Fibroblast of lung (primary cell): ENCODE measurements at regions not wholly inside any gene's neighbourhood (a gene's known extent, or its start where the extent isn't known, plus 50 kb on each side); places are given as distances from the start of the nearest gene placed in this dataset.

Experiments used
- DNase-seq, 2 donors: peaks; one replicate each; pipeline versions ENCODE4 v3.0.0 to v3.0.0-alpha.2; 2010; ENCODE audit warnings: low read depth in 2 of 2
- H2AFZ ChIP-seq: 2 replicates; pipeline ENCODE4 v1.5.1; 2012; ENCODE audit warnings: low read length, control low read depth, inconsistent platforms
- H3K27ac ChIP-seq: 2 replicates; pipeline ENCODE4 v1.5.1; 2011; ENCODE audit warnings: low read length, control low read depth; ENCODE audit not compliant: insufficient read depth
- H3K27me3 ChIP-seq: 2 replicates; pipeline ENCODE4 v1.5.1; 2011; ENCODE audit warnings: mild to moderate bottlenecking, low read length; ENCODE audit not compliant: control insufficient read depth, insufficient read depth
- H3K36me3 ChIP-seq: 2 replicates; pipeline ENCODE4 v1.5.1; 2011; ENCODE audit warnings: low read length; ENCODE audit not compliant: control insufficient read depth, insufficient read depth
- H3K4me1 ChIP-seq: 2 replicates; pipeline ENCODE4 v1.5.1; 2011; ENCODE audit warnings: low read length; ENCODE audit not compliant: control insufficient read depth, insufficient read depth; ENCODE audit errors: extremely low read depth
- H3K4me2 ChIP-seq: 2 replicates; pipeline ENCODE4 v1.5.1; 2011; ENCODE audit warnings: low read length, control low read depth; ENCODE audit not compliant: insufficient read depth; ENCODE audit errors: extremely low read depth
- H3K4me3 ChIP-seq, 4 experiments: fragments of 200-600 bp in 1 of 4; sonication (generic) in 1 of 4; replicated peaks in 1 of 4; 2 replicates each; pipeline ENCODE4 v1.5.1; 2011 to 2016; ENCODE audit warnings: low read length in 4 of 4, low read depth in 3 of 4, mild to moderate bottlenecking in 3 of 4, control low read depth in 2 of 4, inconsistent platforms in 1 of 4, mixed read lengths in 1 of 4; ENCODE audit not compliant: insufficient read depth in 1 of 4; ENCODE audit errors: control extremely low read depth in 1 of 4
- H3K79me2 ChIP-seq: 2 replicates; pipeline ENCODE4 v1.5.1; 2012; ENCODE audit warnings: mild to moderate bottlenecking, low read length, inconsistent platforms; ENCODE audit not compliant: control insufficient read depth, insufficient read depth
- H3K9ac ChIP-seq: 2 replicates; pipeline ENCODE4 v1.5.1; 2011; ENCODE audit warnings: mild to moderate bottlenecking, low read length, control low read depth; ENCODE audit not compliant: insufficient read depth
- H3K9me3 ChIP-seq: 2 replicates; pipeline ENCODE4 v1.5.1; 2012; ENCODE audit warnings: low read depth, low read length; ENCODE audit not compliant: control insufficient read depth, insufficient read depth
- H4K20me1 ChIP-seq: 2 replicates; pipeline ENCODE4 v1.5.1; 2011; ENCODE audit warnings: low read length; ENCODE audit not compliant: control insufficient read depth, insufficient read depth; ENCODE audit errors: extremely low read depth
- EZH2 ChIP-seq: IDR thresholded peaks from 2 replicates; pipeline ENCODE4 v1.5.1; 2012; ENCODE audit warnings: low read length, control low read depth, mild to moderate bottlenecking; ENCODE audit errors: missing control alignments
- TF ChIP-seq, protein P1 (sequence below), 2 donors: IDR thresholded peaks in 1 of 2; conservative IDR thresholded peaks in 1 of 2; 1 replicate in 1 of 2; 2 replicates in 1 of 2; pipeline ENCODE4 v1.5.1; 2011 to 2012; ENCODE audit warnings: low read length in 2 of 2, control low read depth in 1 of 2, inconsistent platforms in 1 of 2, low read depth in 1 of 2, mild to moderate bottlenecking in 1 of 2

DNA sequence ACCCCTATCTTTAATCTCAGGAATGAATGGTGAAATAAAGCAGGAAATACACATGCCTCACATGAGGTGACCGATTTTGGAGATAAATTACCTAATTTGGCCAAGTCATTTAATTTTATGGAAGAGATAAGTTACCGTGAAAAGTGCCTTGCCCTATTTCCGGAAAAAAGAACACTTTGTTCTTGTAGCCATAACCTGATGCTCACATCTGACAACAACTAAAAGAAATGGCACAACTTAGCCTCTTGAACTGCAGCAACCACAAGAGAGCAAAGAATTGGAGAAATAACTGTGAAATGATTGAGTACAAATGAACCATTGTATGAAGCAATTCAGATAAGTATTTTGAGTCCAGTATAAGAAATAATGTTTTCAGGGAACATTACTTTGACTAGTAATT is 628.1 kb upstream of the TYRP1 start:
- TF ChIP-seq EZH2, result no peak
- Histone ChIP-seq H3K36me3 (no peaks in the 10 kb centered on the region), H3K27ac (no peak overlapping the region), H3K27me3 (no peaks in the 10 kb centered on the region), H4K20me1 (no peaks in the 10 kb centered on the region), H3K4me3 (no peak overlapping the region), H3K4me1 (no peaks in the 10 kb centered on the region), H2AFZ (no peak overlapping the region), H3K9ac (no peak overlapping the region), H3K4me2 (no peak overlapping the region), H3K9me3 (no peaks in the 10 kb centered on the region), H3K79me2 (no peaks in the 10 kb centered on the region)
- DNase-seq, result no peak

DNA sequence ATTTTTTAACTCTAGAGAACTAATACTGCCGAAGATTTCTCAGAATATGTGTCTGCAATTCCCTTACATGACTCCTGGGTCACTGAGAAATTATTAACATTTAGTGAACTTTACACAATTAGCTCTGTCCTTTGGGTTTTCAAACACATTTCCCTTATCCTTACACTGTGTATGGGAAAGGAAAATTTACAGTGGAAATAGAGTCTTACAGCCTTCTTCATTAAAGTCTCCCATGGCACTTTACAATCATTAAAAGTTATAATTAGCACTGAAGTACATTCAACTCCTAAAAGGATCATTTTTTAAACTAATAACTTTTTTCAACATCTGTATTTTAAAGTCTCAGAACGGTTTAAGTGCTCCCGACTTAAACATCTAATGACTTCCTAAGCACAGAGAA is 627.5 kb upstream of the TYRP1 start:
- no peaks in the 10 kb centered on the region for H3K27me3 ChIP-seq
- no peak for DNase-seq
- no peak overlapping the region for H3K9ac ChIP-seq
- H3K79me2 ChIP-seq, result no peaks in the 10 kb centered on the region
- no peaks in the 10 kb centered on the region for H3K36me3 ChIP-seq
- H2AFZ ChIP-seq, result no peak overlapping the region
- H3K9me3 ChIP-seq, result no peaks in the 10 kb centered on the region
- no peak overlapping the region for H3K4me2 ChIP-seq
- no peak overlapping the region for H3K4me3 ChIP-seq
- no peaks in the 10 kb centered on the region for H3K4me1 ChIP-seq
- no peak for TF ChIP-seq EZH2
- TF ChIP-seq, protein P1, sequence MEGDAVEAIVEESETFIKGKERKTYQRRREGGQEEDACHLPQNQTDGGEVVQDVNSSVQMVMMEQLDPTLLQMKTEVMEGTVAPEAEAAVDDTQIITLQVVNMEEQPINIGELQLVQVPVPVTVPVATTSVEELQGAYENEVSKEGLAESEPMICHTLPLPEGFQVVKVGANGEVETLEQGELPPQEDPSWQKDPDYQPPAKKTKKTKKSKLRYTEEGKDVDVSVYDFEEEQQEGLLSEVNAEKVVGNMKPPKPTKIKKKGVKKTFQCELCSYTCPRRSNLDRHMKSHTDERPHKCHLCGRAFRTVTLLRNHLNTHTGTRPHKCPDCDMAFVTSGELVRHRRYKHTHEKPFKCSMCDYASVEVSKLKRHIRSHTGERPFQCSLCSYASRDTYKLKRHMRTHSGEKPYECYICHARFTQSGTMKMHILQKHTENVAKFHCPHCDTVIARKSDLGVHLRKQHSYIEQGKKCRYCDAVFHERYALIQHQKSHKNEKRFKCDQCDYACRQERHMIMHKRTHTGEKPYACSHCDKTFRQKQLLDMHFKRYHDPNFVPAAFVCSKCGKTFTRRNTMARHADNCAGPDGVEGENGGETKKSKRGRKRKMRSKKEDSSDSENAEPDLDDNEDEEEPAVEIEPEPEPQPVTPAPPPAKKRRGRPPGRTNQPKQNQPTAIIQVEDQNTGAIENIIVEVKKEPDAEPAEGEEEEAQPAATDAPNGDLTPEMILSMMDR (conservative IDR thresholded peaks at IDR 0.05 in 1 of 2, IDR thresholded peaks at IDR 0.05 in 1 of 2; ENCODE audit: low read depth in 1 of 2, low read length in 2 of 2), result no peak
- H4K20me1 ChIP-seq, result no peaks in the 10 kb centered on the region
- no peak overlapping the region for H3K27ac ChIP-seq

DNA sequence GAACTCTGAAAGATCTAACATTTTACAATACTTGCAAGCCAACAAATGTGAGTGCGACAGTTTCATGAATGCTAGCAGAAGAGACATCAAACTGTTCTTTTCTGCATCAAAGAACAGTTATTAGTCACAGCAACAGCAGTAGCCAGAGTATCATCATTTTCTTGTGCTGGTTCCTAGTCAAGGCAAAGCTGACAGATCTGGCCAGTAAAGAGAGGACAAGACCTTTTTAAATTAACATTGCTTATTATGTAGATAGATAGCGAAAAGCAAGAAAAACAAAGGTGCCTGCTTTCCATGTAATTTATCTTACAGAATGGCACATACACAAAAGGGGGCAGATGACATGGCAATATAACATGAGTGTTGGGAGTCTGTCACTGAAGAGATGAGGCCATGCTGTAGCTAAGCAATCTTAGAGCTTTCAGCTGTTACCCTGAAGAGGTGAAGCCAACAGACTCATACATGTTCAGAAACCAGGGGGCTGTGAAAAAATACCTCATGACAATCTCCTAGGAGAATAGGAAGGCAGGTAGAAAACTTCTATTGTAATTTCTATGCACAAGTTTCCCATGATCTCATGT is 626.6 kb upstream of the TYRP1 start:
- no peak overlapping the region for H3K9ac ChIP-seq
- DNase-seq, result no peak
- H3K27me3 ChIP-seq, result no peaks in the 10 kb centered on the region
- H2AFZ ChIP-seq, result no peak overlapping the region
- H3K36me3 ChIP-seq, result no peaks in the 10 kb centered on the region
- no peaks in the 10 kb centered on the region for H3K9me3 ChIP-seq
- no peaks in the 10 kb centered on the region for H3K4me1 ChIP-seq
- no peaks in the 10 kb centered on the region for H3K79me2 ChIP-seq
- H3K4me2 ChIP-seq, result no peak overlapping the region
- TF ChIP-seq, protein P1 (conservative IDR thresholded peaks at IDR 0.05 in 1 of 2, IDR thresholded peaks at IDR 0.05 in 1 of 2; ENCODE audit: low read depth in 1 of 2, low read length in 2 of 2), result no peak
- no peak for TF ChIP-seq EZH2
- no peak overlapping the region for H3K27ac ChIP-seq
- H4K20me1 ChIP-seq, result no peaks in the 10 kb centered on the region
- H3K4me3 ChIP-seq, result no peak overlapping the region
